ENCODE measurements at regions not wholly inside any gene's neighbourhood (a gene's known extent, or its start where the extent isn't known, plus 50 kb on each side); places are given as distances from the start of the nearest gene placed in this dataset.
"Not testable (repeated sequence)": the region's sequence is repeated elsewhere in the genome, so short reads cannot be mapped to it uniquely, and the experiment has no call there.

DNA sequence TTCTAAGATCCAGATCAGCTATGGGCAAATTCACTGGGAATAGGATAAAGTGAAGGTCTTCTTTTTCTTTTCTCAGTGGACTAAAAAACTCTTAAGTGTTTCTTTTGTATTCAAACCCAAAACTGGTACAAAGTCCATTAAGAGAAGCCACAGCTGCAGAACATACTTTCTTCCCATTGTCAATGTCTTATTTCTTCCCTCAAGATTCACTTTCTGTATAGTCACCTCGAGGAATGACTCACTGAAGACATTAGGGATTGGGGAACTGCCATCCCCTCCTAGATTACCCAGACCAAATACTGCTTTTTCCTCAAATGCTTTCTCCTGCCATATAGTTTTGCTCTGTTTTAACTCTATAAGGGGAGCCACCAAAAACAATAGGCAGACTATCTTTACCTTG is 117.4 kb upstream of the SYT13 start:
- not testable (repeated sequence) for DNase-seq

DNA sequence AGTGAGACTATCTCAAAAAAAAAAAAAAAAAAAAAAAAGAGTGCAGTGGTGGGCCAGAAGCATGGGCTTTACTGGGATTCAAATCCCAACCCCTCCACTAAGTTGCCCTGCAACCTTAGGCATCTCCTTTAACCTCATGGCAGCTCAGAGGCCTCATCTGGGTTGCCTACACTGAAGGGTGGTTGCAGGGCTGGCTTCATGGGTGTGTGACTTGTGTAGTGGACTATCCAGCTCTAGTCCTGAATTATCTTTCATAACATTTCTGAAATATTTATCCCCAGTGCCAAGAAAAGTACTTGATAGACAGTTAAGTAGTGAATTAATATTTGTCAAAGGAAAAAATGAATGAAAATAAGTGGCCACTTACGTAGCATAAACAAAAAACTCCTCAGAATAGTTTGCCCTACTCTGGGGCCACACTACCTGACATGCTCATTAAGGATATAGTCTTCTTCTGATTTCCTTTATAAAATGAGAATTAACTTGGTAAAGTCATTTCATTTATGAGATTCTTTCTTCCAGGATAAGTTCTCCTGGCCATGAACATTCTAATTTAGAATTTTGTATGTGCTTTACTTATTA is 116.0 kb upstream of the SYT13 start:
- DNase-seq, result no peak

- DNase-seq, result no peak
These were observed 114.5 kb upstream of the SYT13 start for GRCh38 chr11:45400591-45400990.

DNA sequence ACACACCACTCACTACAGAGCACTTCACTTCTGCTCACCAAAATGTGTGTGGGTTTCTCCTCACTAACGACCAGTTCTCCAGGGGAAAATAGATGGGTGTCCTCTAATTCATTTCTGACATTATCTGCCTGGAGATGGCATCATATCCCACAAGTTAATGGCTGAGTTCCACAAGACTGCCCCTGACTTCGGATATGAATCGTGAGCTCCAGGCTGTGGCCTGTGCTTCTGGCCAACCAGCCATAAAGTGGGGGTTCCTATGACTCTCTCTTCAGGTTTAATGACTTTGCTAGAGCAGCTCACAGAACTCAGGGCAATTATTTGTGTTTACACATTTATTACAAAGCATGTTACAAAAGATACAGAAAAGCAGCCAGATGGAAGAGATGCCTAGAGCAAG is 113.0 kb upstream of the SYT13 start:
- DNase-seq, result no peak

DNA sequence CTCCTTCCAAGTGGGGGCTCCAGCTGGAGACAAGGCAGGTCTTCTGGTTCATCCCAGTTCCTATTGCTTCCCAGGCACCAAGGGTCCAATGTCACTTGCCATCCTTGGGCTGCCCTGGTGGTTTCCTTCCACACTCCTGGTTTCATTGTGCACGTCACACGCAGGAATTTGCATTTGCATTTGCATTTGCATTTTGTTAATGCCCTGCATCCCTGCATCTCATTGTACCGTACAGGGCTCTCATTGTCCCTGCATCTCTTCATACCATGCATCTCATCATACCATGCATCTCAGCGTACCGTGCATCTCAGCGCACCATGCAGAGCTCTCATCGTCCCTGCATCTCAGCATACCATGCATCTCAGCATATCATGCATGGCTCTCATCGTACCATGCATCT is 112.2 kb upstream of the SYT13 start:
- no peak for DNase-seq

GRCh38 chr11:45396394-45396793 is 110.3 kb upstream of the SYT13 start:
- DNase-seq, result no peak

- DNase-seq, result no peak
These were observed 109.8 kb upstream of the SYT13 start for GRCh38 chr11:45395947-45396346.

- DNase-seq, result no peak
These were observed 109.3 kb upstream of the SYT13 start for GRCh38 chr11:45395421-45395820.

GRCh38 chr11:45394294-45395085 is 108.3 kb upstream of the SYT13 start:
- no peak for DNase-seq

GRCh38 chr11:45393826-45394225 is 107.7 kb upstream of the SYT13 start:
- DNase-seq, result no peak

- no peak for DNase-seq
These were observed 107.2 kb upstream of the SYT13 start for GRCh38 chr11:45393334-45393733.

- no peak for DNase-seq
These were observed 106.5 kb upstream of the SYT13 start for GRCh38 chr11:45392591-45393091.

DNA sequence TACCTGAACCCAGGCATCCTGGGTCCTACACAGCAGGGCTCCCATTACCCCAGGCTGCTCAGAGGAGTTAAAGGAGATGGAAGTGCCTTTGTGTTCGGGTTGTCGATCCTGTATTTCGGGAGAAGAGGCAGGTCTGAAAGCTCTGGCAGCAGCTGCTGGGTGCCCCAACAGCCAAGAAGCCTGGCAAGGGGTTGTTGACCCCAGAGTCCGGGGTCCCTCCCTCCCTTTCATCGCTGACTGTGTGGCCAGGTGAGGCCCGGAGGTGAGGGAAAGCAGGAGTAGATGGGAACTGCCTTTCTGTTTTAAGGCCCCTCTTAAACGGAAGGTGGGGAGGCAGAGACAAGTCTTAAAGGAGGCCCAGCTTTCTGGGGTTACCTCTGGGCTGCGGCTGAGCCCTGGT is 106.0 kb upstream of the SYT13 start:
- no peak for DNase-seq

DNA sequence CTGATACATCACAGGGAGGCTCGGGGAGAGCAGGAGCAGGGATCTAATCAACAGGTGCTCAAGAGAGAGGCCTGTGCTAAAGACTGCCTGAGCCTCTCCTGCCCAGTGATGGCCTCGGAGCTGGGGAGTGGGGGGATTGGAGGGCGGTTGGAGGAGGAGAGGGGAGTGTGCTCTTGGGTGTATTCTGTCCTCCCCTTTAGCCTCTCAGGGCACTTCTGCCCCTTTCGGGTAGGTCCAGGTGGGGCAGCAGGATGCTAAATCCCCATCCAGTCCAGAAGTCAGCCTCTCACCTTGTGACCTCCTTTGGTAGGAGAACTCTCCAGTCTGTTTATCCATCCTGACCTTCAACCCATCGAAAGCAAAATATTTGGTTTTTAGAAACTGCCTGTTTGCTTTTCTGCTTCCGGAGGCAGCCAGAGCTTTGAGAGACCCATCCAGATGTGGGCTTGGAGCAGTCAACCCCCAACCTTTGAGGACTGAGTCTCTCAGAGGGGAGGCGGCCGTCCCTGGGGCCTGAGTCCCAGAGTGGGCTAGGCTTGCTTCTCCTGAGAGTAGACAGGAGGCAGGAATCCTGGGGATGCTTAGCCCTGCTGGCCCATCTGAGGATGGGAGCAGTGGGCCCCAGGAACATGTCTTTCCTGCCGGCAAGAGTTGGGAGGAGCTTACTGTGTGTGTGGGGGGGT is 105.2 kb upstream of the SYT13 start:
- no peak for DNase-seq

DNA sequence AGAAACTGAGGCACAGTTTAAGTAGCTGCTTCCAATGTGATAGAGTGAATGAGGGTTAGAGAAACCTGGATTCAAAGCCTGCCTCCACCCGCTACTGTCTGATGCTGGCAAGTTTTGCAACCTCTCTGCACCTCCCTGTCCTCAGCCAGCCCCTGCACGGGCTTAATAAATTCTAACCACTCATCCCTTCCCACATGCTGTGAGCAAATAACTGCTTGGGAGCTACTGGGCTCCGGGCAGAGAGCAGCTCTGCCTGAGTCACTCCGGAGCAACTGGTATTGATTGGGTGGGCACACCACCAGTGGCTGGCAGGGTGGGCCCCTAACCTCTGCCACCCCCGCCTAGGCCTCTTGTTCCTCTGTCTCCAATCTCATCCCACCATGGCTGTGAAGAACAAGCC is 104.3 kb upstream of the SYT13 start:
- no peak for DNase-seq

DNA sequence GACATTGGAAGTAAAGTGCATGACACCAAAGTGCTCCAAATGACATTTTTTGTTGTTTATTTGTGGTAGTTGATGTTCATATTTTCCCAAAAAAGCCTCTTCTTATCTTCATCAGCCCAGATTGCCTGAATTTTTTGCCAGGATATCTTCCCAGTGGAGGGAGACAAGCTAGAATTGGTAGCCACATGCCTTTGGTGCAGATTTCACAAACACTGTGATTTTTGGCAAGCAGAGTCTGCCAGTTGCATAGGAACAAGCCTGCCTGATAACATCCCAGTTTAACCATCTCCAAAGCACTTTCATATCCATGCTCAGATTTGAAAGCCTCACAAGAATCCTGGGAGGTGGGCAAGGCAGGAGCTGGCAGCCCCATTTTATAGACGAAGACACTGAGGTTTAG is 102.3 kb upstream of the SYT13 start:
- no peak for DNase-seq

DNA sequence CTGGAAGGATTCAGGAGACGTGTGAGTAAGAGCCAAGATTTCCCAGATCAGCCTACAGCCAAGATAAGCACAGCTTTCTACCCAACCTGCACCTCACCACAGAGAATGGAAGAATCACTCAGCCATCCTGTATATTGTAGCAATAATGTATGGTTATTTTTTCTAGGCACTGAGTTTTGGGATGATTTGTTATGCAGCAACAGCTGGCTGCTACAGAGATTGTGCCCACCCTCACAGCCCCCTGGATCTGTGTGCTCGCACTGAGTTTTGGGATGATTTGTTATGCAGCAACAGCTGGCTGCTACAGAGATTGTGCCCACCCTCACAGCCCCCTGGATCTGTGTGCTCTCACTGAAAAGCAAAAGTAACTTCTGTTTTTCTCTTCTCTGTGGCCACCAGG is 101.7 kb upstream of the SYT13 start:
- not testable (repeated sequence) for DNase-seq

DNA sequence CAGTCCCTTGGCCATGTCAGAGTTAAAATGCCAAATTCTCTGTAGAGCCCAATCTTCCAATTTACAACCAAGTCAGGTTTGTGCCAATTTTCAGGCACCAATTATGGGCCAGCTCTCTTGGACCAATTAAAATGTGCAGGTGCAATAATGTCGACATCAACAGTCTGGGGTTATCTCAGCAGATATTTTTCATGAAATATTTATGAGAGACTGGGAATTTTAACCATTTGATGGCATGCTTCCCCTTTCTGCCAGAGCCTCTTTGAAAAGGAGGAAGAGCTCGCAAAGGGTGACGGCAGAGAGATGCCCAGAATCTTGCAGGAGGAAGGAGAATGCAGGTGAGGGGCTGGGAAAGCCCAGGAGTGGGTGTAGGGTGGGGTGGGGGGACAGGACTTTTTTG is 100.8 kb upstream of the SYT13 start:
- no peak for DNase-seq

- DNase-seq, result no peak
These were observed 99.7 kb upstream of the SYT13 start for GRCh38 chr11:45385844-45386243.

- DNase-seq, result no peak
These were observed 99.3 kb upstream of the SYT13 start for GRCh38 chr11:45385423-45385822.

DNA sequence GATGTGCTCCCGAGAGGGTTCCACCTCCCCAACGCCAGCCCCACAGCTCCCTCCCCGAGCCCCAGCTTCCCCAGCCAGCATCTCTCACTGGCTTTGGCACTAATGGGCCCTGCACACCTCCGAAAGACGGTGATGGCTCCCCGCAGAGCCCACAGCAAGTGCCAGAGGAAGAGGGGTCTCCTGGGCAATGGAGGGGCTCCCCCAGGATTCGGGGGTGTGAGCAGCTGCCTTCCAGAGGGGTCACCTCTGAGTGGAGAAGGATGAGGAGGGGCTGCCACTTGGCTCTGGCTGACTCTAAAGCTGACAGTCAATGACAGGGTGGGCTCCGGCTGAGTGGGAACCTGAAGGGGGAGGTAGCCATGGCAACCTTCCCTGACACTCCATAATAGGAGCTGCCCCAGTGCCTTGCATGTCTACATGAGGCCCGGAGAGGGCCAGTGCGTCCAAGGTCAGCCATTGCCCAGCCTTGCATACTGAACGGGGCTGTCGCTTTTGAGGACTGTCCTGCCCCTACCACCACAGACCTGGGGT is 98.6 kb upstream of the SYT13 start:
- no peak for DNase-seq

GRCh38 chr11:45384016-45384415 is 97.9 kb upstream of the SYT13 start:
- no peak for DNase-seq

- DNase-seq, result no peak
These were observed 97.1 kb upstream of the SYT13 start for GRCh38 chr11:45383224-45383623.
